Activated naive CD8-positive, alpha-beta T cell treated with anti-CD3 and anti-CD28 coated beads, Interleukin-2, amount 10 ng/mL, durations not matched to agents 7 days and 5 days (primary cell): ENCODE measurements at regions not wholly inside any gene's neighbourhood (a gene's known extent, or its start where the extent isn't known, plus 50 kb on each side); places are given as distances from the start of the nearest gene placed in this dataset.

Source experiments
- ATAC-seq: fragments of 150-1000 bp; cut with Tn5 transposase; one replicate; pipeline ENCODE4 v1.10.0; 2021; ENCODE audit warnings: low read depth, moderate library complexity
- POLR2A ChIA-PET: fragments of 350-600 bp; sonication (Branson Sonifier 250); formaldehyde crosslinking; loops from one replicate; lab custom pipeline; 2021; ENCODE audit warnings: antibody characterized with exemption; lab: Charles Lee
- DNase-seq: peaks from one replicate; pipeline ENCODE4 v3.0.0; 2021
- H3K27ac Mint-ChIP-seq: one replicate; pipeline ENCODE4 v1.8.0; 2022; ENCODE audit warnings: mild to moderate bottlenecking, mixed read lengths
- H3K27me3 Mint-ChIP-seq: one replicate; pipeline ENCODE4 v1.8.0; 2022; ENCODE audit warnings: mild to moderate bottlenecking, moderate library complexity, mixed read lengths
- H3K36me3 Mint-ChIP-seq: one replicate; pipeline ENCODE4 v1.8.0; 2021; ENCODE audit warnings: mild to moderate bottlenecking, mixed read lengths
- H3K4me1 Mint-ChIP-seq: one replicate; pipeline ENCODE4 v1.8.0; 2021; ENCODE audit warnings: mixed read lengths
- H3K4me3 Mint-ChIP-seq: one replicate; pipeline ENCODE4 v1.8.0; 2022; ENCODE audit warnings: mild to moderate bottlenecking, moderate library complexity, mixed read lengths
- H3K9me3 Mint-ChIP-seq: one replicate; pipeline ENCODE4 v1.8.0; 2021; ENCODE audit warnings: mixed read lengths

DNA sequence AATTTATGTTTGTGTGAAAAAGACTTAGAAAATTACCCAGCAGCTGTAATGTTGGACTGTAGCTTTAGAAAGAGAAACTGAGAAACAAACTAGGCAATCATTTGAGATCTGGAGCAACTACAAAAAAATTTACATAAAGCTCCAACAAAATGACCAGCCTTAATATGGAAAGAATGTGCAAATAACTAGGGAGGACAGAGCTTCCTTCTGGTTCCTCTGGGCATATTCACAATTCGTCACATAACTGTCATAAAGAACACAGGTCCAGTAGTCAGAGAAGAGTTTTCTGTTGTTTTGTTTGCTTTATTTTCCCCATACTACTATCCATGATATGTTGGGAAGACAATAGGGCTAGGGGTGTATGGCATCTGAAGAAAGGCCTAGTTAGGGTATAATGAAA lies 416.8 kb upstream of the DSEL start:
- no peak for ATAC-seq
- POLR2A ChIA-PET: no interaction called here
- H3K36me3 Mint-ChIP-seq: no peaks in the 10 kb centered on the region

DNA sequence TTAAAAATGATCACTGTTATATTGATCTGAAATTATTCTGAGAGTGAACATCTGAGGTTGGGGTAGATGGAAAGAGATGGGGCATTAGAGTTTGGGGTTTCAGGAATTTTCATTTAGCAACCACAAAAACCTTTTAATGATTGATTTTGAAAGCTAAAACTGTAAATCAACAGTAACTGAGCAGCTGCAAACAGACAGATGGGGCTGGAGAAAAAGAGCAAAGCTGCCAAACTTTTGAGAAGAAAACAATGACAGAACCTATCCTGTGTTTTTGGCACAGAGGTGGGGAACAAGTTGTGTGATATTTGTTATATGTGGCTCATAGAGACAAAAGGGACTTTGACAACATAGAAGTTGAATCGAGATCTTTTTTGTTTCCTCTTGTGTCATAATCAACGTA lies 415.8 kb upstream of the DSEL start:
- H3K27ac Mint-ChIP-seq: no peak overlapping the region
- H3K4me1 Mint-ChIP-seq: no peaks in the 10 kb centered on the region
- H3K36me3 Mint-ChIP-seq: no peaks in the 10 kb centered on the region
- ATAC-seq (no peak), DNase-seq (no peak)
- POLR2A ChIA-PET: no interaction called here
- H3K27me3 Mint-ChIP-seq: no peaks in the 10 kb centered on the region
- no peak overlapping the region for H3K4me3 Mint-ChIP-seq
- H3K9me3 Mint-ChIP-seq: no peaks in the 10 kb centered on the region

More for the DNA sequence above, 416.8 kb upstream of the DSEL start:
- Mint-ChIP-seq H3K27ac (no peak overlapping the region), H3K9me3 (no peaks in the 10 kb centered on the region), H3K4me1 (no peaks in the 10 kb centered on the region), H3K27me3 (no peaks in the 10 kb centered on the region), H3K4me3 (no peak overlapping the region)
- no peak for DNase-seq

DNA sequence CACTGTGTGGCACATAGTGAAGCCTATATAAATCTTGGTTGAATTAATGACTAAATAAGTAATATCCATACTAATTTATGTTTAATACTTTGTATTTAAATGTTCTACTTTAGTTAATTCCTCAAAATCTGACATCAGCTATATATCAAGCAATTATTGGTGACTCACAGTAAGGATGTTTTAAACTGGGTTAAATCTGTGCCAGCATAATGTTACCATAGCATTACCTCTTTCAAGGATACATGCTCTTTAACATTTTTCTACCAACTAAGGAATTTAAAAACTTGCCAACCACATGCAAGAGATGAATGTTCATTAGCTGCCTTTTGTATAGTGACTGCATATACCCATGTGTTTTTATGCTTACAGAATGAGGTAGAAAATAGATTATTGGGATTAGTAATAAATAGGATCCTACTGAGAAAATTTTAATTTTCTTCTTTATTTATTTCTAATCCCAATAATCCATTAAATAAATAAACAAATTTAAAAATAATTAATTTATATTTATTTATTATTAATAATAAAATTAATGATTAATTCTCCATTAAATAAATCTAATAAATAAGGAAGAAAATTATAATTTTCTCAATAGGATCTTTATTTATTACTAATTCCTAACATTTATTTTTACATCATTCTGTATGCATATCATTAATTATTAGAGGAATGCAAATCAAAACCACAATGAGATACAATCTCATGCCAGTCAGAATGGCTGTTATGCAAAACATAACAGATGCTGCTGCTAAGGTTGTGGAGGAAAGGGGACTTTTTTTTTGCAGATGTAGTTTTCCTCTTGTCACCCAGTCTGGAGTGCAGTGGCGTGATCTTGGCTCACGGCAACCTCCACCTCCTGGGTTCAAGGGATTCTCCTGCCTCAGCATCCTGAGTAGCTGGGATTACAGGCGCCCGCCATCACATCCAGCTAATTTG lies 410.7 kb upstream of the DSEL start:
- POLR2A ChIA-PET: no interaction called here
- Mint-ChIP-seq H3K27me3 (no peaks in the 10 kb centered on the region), H3K4me1 (no peaks in the 10 kb centered on the region), H3K27ac (no peak overlapping the region), H3K9me3 (no peaks in the 10 kb centered on the region), H3K36me3 (no peaks in the 10 kb centered on the region), H3K4me3 (no peak overlapping the region)
- no peak for DNase-seq
- no peak for ATAC-seq

DNA sequence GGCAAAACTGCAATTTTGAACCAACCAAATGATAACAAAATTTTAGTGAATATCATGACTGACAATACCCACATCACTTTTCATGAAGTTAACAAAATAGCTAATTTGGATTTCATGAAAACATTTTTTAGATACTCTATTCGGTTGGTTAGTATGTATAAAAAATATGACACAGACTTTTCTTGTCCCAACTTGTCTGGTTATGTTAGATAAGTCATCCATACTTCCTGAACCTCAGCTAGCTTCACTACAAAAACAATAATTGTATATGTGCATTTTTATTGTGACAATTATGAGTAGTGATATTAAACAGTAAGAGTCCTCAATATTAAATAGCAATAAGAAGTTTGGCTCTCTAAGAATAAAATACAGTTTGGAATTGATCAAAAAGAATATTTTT lies 408.1 kb upstream of the DSEL start:
- DNase-seq (no peak), ATAC-seq (no peak)
- POLR2A ChIA-PET: no interaction called here
- Mint-ChIP-seq H3K27me3 (no peaks in the 10 kb centered on the region), H3K27ac (no peak overlapping the region), H3K36me3 (no peaks in the 10 kb centered on the region), H3K4me1 (no peaks in the 10 kb centered on the region), H3K9me3 (no peaks in the 10 kb centered on the region), H3K4me3 (no peak overlapping the region)

DNA sequence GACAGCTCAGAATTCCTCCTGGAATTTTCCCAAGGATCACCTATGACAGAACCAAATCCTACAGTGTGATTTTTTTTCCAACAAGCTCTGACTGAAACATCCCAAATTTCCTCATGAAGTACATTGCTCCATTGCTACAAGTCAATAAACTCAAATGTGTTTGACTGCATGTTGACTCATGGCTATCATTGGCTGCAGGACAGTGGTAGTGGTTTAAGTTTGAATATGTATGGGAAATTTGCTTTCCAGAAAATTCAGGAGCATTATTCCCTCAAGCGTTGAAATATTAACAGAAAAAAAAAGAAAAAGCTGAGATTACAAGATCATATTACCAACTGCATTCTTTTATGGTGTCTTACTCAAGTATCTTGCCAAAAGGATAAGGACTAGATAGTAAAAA lies 402.8 kb upstream of the DSEL start:
- no peak overlapping the region for H3K4me3 Mint-ChIP-seq
- POLR2A ChIA-PET: no interaction called here
- no peaks in the 10 kb centered on the region for H3K9me3 Mint-ChIP-seq
- H3K36me3 Mint-ChIP-seq: no peaks in the 10 kb centered on the region
- no peaks in the 10 kb centered on the region for H3K27me3 Mint-ChIP-seq
- H3K27ac Mint-ChIP-seq: no peak overlapping the region
- ATAC-seq: no peak
- H3K4me1 Mint-ChIP-seq: no peaks in the 10 kb centered on the region
- no peak for DNase-seq

DNA sequence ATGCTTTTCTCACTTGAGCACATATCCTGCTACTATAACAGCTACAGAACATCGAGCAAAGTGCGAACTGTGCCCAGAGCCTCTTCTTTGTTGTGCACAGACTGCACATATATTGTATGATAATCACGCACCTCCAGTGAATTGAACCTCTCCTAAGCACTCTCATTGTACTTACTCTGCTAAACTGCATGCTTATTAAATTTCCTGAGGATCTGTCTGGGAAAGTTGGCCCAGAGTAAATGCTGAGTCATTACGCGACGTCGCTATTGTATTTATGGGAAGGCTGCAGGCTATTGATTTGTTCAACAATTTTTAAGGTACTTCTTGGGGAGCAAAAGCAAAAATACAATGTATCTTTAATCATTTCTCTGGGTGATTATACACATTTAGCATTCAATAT lies 399.6 kb upstream of the DSEL start:
- no peaks in the 10 kb centered on the region for H3K36me3 Mint-ChIP-seq
- H3K27me3 Mint-ChIP-seq: no peaks in the 10 kb centered on the region
- no peaks in the 10 kb centered on the region for H3K9me3 Mint-ChIP-seq
- H3K27ac Mint-ChIP-seq: no peak overlapping the region
- POLR2A ChIA-PET: no interaction called here
- no peak overlapping the region for H3K4me3 Mint-ChIP-seq
- ATAC-seq (no peak), DNase-seq (no peak)
- H3K4me1 Mint-ChIP-seq: no peaks in the 10 kb centered on the region

DNA sequence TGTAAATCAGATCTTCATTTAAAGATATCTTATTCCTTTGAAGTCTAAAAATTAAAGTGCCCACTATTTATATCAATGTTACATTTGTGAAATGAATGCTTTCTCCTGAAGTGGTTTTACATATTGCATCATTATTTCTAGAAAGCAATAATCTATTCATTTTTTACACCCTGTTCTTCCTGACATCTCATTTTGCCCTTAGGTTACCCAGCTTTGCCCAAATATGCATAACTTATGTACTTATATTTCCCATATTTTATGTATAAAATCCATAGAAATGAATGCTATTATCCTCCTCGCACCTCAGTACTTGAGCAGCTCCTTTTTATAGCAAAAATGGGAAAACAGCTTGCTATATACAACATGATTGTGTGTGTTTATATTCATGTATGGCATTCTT lies 396.5 kb upstream of the DSEL start:
- POLR2A ChIA-PET: no interaction called here
- H3K9me3 Mint-ChIP-seq: no peaks in the 10 kb centered on the region
- H3K27ac Mint-ChIP-seq: no peak overlapping the region
- ATAC-seq (no peak), DNase-seq (no peak)
- no peaks in the 10 kb centered on the region for H3K4me1 Mint-ChIP-seq
- H3K36me3 Mint-ChIP-seq: no peaks in the 10 kb centered on the region
- H3K4me3 Mint-ChIP-seq: no peak overlapping the region
- H3K27me3 Mint-ChIP-seq: no peaks in the 10 kb centered on the region

DNA sequence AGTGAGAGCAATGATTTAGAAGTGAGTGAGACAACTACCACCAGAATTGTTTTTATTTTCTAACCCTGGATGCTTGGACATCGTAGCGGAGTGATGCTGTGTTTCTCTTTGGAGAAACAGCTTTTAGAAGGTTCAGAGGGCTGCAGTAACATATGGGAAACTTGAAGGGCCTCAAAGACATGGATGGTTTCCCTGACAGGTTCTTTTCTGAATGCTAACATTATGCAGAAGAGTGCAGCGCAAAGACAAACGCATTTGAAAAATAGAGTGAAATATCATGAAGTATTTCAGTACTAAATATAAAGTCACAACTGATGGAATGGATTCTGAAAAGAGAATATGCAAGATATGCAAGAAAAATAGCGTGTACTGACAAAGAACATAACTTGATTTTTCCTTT lies 385.1 kb upstream of the DSEL start:
- Mint-ChIP-seq H3K9me3 (no peaks in the 10 kb centered on the region), H3K4me1 (no peaks in the 10 kb centered on the region), H3K27me3 (peaks cover 4% of the 10 kb centered on the region), H3K36me3 (no peaks in the 10 kb centered on the region), H3K27ac (no peak overlapping the region), H3K4me3 (no peak overlapping the region)
- POLR2A ChIA-PET: no interaction called here
- ATAC-seq (no peak), DNase-seq (no peak)

DNA sequence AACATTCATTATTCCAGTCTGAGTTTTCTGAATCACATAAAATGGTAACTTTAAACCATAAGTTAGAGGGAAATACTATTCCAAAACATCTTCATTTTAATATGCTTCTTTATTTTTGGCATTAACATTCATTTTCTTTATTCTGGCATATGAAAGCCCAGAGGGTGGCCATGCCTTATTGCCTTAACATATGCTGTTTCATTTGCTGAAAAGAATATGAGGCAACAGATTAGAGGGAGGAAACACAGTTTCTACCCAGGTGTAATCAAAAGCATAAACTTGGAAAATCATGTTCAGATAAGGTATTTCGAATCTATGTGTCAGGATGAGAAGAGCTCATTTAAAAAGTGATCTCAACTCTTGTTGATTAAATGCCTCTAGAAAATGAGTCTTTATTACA lies 379.9 kb upstream of the DSEL start:
- DNase-seq: no peak
- H3K27me3 Mint-ChIP-seq: peaks cover 4% of the 10 kb centered on the region
- ATAC-seq: no peak
- POLR2A ChIA-PET: no interaction called here
- H3K4me1 Mint-ChIP-seq: no peaks in the 10 kb centered on the region
- no peaks in the 10 kb centered on the region for H3K36me3 Mint-ChIP-seq
- H3K4me3 Mint-ChIP-seq: no peak overlapping the region
- H3K27ac Mint-ChIP-seq: no peak overlapping the region
- no peaks in the 10 kb centered on the region for H3K9me3 Mint-ChIP-seq

DNA sequence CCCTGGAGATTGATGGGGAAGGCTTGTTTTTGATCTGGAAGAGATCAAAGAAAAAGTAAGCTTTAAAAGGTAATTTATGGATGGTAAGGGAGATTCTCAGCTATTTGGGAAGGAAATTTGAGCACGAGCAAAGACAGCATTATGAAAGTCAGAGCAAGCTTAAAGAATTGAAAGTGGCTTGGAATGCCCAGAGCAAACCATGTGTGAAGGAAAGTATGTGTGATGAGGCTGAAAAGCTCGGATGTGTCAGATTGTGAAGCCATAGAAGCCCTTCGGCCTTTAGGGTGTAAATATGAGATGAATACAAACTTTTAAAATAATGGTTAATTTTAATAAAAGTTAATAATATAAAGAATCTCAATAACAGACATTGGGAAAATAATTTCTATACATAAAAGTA lies 377.4 kb upstream of the DSEL start:
- ATAC-seq (no peak), DNase-seq (no peak)
- Mint-ChIP-seq H3K9me3 (no peaks in the 10 kb centered on the region), H3K27ac (no peak overlapping the region), H3K27me3 (peaks cover 4% of the 10 kb centered on the region), H3K4me1 (no peaks in the 10 kb centered on the region), H3K36me3 (no peaks in the 10 kb centered on the region), H3K4me3 (no peak overlapping the region)
- POLR2A ChIA-PET: no interaction called here

DNA sequence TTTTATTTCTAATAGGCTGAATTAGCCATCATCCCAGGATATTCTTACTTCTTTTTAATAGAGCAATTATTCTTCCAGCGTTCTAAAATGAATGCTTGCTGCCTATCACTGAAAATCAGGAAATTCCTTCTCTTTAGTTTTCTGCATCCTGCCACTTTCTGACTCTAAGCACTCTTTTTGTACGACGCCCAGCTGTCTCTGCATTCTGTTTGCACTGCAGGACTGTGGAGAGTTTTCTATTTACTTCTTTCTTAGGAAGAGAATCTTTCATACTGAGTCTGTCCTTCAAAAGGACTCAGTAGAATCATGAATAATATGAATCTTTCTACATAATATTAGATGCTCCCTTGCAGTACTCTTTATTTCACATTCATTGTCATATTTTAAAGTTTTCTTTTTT lies 360.4 kb upstream of the DSEL start:
- Mint-ChIP-seq H3K4me3 (no peak overlapping the region), H3K9me3 (no peaks in the 10 kb centered on the region), H3K4me1 (no peaks in the 10 kb centered on the region), H3K27ac (no peak overlapping the region), H3K27me3 (no peaks in the 10 kb centered on the region), H3K36me3 (no peaks in the 10 kb centered on the region)
- no peak for ATAC-seq
- DNase-seq: no peak
- POLR2A ChIA-PET: no interaction called here

DNA sequence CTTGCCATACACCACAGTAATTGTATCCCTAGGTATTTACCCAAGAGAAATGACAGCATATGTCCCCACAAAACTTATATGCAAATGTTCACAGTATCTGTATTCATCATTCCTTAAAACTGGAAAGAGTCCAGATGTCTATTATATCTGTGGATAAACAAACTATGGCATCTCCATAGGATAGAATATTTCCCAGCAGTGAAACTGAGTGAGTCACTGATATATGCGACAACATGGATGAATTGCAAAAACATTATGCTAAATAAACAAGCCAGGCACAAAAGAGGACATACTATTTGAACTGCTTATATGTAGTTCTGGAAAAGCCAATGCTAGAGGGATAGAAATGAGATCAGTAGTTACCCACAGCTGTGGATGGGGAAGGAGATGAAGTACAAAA lies 359.4 kb upstream of the DSEL start:
- Mint-ChIP-seq H3K27ac (no peak overlapping the region), H3K4me1 (no peaks in the 10 kb centered on the region), H3K9me3 (no peaks in the 10 kb centered on the region), H3K36me3 (no peaks in the 10 kb centered on the region), H3K27me3 (no peaks in the 10 kb centered on the region), H3K4me3 (no peak overlapping the region)
- no peak for ATAC-seq
- POLR2A ChIA-PET: no interaction called here
- DNase-seq: no peak

DNA sequence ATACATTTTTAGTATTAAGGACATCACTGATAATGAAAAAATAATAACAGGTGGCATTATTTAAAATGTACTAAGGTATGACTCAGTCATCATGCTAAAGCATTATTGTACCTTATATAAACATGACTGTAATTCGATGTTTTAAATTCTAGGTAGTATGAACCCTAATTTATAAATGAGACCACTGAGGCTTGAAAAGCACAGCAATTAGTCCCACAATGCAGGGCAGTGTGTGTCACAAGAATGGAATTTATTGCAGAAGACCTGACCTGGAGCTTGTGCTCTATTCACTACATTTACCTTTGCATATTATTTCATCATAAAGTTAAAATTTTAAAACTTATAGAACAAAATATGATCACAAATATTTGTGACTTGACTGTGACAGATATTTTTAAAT lies 358.5 kb upstream of the DSEL start:
- no peaks in the 10 kb centered on the region for H3K36me3 Mint-ChIP-seq
- no peaks in the 10 kb centered on the region for H3K27me3 Mint-ChIP-seq
- H3K9me3 Mint-ChIP-seq: no peaks in the 10 kb centered on the region
- POLR2A ChIA-PET: no interaction called here
- no peaks in the 10 kb centered on the region for H3K4me1 Mint-ChIP-seq
- H3K27ac Mint-ChIP-seq: no peak overlapping the region
- ATAC-seq (no peak), DNase-seq (no peak)
- H3K4me3 Mint-ChIP-seq: no peak overlapping the region

DNA sequence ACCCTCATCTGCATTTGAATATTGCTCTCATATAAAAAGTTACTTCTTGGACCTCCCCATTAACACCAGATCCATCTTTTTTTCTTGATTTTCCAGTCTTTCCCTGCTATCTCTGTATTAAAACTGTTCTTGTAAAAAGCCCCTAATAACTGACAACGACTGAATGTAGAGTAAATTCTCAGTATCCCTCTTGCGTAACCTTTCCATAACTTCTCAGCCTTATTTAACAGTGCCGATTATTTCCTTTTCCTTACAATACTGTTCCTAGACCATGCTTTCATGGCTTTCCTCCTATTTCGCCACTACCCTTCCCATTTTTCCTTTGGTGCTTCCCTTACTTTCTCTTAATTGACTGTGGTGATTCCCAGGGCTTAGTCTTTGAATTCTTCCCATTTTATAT lies 348.9 kb upstream of the DSEL start:
- Mint-ChIP-seq H3K9me3 (no peaks in the 10 kb centered on the region), H3K36me3 (no peaks in the 10 kb centered on the region), H3K4me1 (no peaks in the 10 kb centered on the region), H3K4me3 (no peak overlapping the region), H3K27ac (no peak overlapping the region), H3K27me3 (no peaks in the 10 kb centered on the region)
- DNase-seq (no peak), ATAC-seq (no peak)
- POLR2A ChIA-PET: no interaction called here
